Transverse colon (tissue), 4 donors: ENCODE measurements at regions not wholly inside any gene's neighbourhood (a gene's known extent, or its start where the extent isn't known, plus 50 kb on each side); places are given as distances from the start of the nearest gene placed in this dataset.

ENCODE experiments used
- DNase-seq: peaks from one replicate; pipeline ENCODE4 v3.0.0-alpha.2; 2019
- H3K27ac ChIP-seq, 4 donors: fragments of 200-600 bp; sonication (generic); 2 replicates each; pipeline ENCODE4 v1.5.1; 2016 to 2018; ENCODE audit warnings: inconsistent platforms in 4 of 4
- H3K27me3 ChIP-seq: fragments of 200-600 bp; sonication (generic); 2 replicates; pipeline ENCODE4 v1.5.1; 2017; ENCODE audit warnings: inconsistent platforms
- H3K36me3 ChIP-seq, 4 donors: fragments of 200-600 bp; sonication (generic); 2 replicates each; pipeline ENCODE4 v1.5.1; 2017 to 2019; ENCODE audit warnings: inconsistent platforms in 4 of 4
- H3K4me1 ChIP-seq, 4 donors: fragments of 200-600 bp; sonication (generic); 2 replicates each; pipeline ENCODE4 v1.5.1; 2017 to 2020; ENCODE audit warnings: inconsistent platforms in 4 of 4
- H3K4me3 ChIP-seq, 4 donors: fragments of 200-600 bp; sonication (generic); 1 replicate in 1 of 4; 2 replicates in 3 of 4; pipeline versions ENCODE4 v1.5.1 to v1.6.1; 2017 to 2019; ENCODE audit warnings: inconsistent platforms in 4 of 4
- H3K9me3 ChIP-seq, 2 donors: fragments of 200-600 bp; sonication (generic); 2 replicates each; pipeline ENCODE4 v1.5.1; 2017 to 2019; ENCODE audit warnings: inconsistent platforms in 2 of 2
- EP300 ChIP-seq: sonication (generic); formaldehyde crosslinking; IDR thresholded peaks from one replicate; pipeline ENCODE4 v1.6.1; 2017; ENCODE audit warnings: antibody characterized with exemption, low read depth
- POLR2A ChIP-seq: fragments of 450-650 bp; IDR thresholded peaks from one replicate; pipeline ENCODE4 v1.6.1; 2016; ENCODE audit warnings: antibody characterized with exemption, mild to moderate bottlenecking, moderate library complexity
- POLR2AphosphoS5 ChIP-seq, 3 donors: sonication (generic); formaldehyde crosslinking; IDR thresholded peaks; one replicate each; pipeline ENCODE4 v1.6.1; 2016; ENCODE audit warnings: antibody characterized with exemption in 3 of 3
- WGBS, 2 donors: methylation state at CpG; one replicate each; pipeline ENCODE4 v1.1.5; 2018; ENCODE audit warnings: low coverage in 1 of 2; 5-methylcytosine and 5-hydroxymethylcytosine counted together
- in situ Hi-C, 4 donors: fragments of 200-750 bp; cut with MboI; loops; one replicate each; pipeline versions ENCODE4 v1.15.0 to v1.15.1; 2017; ENCODE audit warnings: low sequenced_read_pairs in 3 of 4, low pct_ligation_motif_present in 1 of 4, low pct_unique_long_range_greater_than_20kb in 1 of 4
- intact Hi-C: fragments of 100-400 bp; cut with DNase I; formaldehyde crosslinking; loops from one replicate; pipeline ENCODE4 v1.15.1; 2023; ENCODE audit warnings: low total_unique reads
- TF ChIP-seq, protein P1 (sequence below), 5 experiments: fragments of 200-600 bp in 3 of 5; fragments of 450-650 bp in 2 of 5; sonication (generic) in 3 of 5; IDR thresholded peaks; 1 replicate in 2 of 5; 2 replicates in 3 of 5; pipeline ENCODE4 v1.5.1; 2016 to 2017; ENCODE audit warnings: antibody characterized with exemption in 5 of 5, inconsistent platforms in 3 of 5, mild to moderate bottlenecking in 2 of 5, moderate library complexity in 1 of 5

DNA sequence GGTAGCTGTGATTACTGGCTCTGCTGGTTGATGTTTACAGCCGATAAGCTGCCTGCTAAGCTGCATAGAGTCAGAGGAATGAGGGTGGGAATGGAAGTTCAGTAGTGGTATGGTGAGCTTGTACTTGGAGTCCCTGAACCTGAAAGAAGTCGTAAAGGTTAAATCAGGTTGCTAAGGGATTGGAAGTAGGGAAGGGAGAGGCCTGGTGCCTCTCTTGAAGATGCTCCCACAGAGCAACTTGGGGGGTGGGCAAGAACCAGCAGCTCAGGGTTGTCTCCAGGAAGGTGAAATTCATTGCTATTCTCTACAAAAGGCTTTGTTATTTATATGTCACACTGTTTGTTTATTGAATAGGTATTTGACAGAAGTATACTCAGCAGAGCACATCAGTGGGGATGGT, 73.8 kb upstream of the OLFM4 start:
- no peaks in the 10 kb centered on the region for H3K9me3 ChIP-seq
- H3K27me3 ChIP-seq = no peaks in the 10 kb centered on the region
- H3K27ac ChIP-seq = no peak overlapping the region
- 72% methylated on average over 2 of the region's 2 CpGs; no CpG with 5 or more reads in 1 of the 2 donors for WGBS, 2 donors
- H3K4me3 ChIP-seq = no peak overlapping the region
- H3K4me1 ChIP-seq = no peaks in the 10 kb centered on the region
- in situ Hi-C loops = no loop called here
- TF ChIP-seq POLR2AphosphoS5 (IDR thresholded peaks at IDR 0.05) (no peak), POLR2A (no peak), EP300 (no peak)
- TF ChIP-seq, protein P1, sequence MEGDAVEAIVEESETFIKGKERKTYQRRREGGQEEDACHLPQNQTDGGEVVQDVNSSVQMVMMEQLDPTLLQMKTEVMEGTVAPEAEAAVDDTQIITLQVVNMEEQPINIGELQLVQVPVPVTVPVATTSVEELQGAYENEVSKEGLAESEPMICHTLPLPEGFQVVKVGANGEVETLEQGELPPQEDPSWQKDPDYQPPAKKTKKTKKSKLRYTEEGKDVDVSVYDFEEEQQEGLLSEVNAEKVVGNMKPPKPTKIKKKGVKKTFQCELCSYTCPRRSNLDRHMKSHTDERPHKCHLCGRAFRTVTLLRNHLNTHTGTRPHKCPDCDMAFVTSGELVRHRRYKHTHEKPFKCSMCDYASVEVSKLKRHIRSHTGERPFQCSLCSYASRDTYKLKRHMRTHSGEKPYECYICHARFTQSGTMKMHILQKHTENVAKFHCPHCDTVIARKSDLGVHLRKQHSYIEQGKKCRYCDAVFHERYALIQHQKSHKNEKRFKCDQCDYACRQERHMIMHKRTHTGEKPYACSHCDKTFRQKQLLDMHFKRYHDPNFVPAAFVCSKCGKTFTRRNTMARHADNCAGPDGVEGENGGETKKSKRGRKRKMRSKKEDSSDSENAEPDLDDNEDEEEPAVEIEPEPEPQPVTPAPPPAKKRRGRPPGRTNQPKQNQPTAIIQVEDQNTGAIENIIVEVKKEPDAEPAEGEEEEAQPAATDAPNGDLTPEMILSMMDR (IDR thresholded peaks at IDR 0.05) = no peak
- no peak for DNase-seq
- no peaks in the 10 kb centered on the region for H3K36me3 ChIP-seq
- intact Hi-C loops = no loop called here

DNA sequence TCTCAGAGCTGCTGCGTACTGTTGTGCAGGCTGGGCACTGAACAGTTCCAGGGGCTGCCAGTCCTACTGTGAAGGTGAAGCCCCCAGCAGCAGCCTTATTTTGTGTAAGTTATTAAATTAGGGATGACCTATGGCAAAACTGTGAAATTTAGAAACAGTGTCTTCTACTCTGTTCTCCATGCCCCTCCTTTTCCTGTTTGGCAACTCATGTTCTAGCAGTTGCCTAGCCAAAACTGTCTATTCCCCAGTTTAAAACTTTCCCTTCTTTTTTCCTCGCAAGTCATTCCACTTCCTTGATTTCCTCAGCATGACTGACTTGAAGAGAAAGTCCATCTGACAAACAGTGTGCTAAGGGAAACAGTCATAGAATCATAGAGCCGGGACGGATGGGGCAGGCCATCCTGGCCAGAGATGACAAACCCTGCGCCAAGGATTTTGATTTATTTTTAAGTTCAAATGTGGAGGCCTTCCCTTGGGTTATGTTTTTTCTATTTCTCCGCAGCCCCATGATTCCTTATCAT, 78.1 kb upstream of the OLFM4 start:
- no peaks in the 10 kb centered on the region for H3K9me3 ChIP-seq
- no peak overlapping the region for H3K4me3 ChIP-seq
- no peak for DNase-seq
- intact Hi-C loops = no loop called here
- H3K36me3 ChIP-seq = no peaks in the 10 kb centered on the region
- WGBS, 2 donors = 78 to 96% methylated on average over 5 to 6 of the region's 6 CpGs
- H3K4me1 ChIP-seq = no peaks in the 10 kb centered on the region
- H3K27me3 ChIP-seq = no peaks in the 10 kb centered on the region
- in situ Hi-C loops = no loop called here
- no peak overlapping the region for H3K27ac ChIP-seq
- TF ChIP-seq EP300 (no peak), POLR2A (no peak), POLR2AphosphoS5 (IDR thresholded peaks at IDR 0.05) (no peak)
- TF ChIP-seq, protein P1 (IDR thresholded peaks at IDR 0.05) = no peak

DNA sequence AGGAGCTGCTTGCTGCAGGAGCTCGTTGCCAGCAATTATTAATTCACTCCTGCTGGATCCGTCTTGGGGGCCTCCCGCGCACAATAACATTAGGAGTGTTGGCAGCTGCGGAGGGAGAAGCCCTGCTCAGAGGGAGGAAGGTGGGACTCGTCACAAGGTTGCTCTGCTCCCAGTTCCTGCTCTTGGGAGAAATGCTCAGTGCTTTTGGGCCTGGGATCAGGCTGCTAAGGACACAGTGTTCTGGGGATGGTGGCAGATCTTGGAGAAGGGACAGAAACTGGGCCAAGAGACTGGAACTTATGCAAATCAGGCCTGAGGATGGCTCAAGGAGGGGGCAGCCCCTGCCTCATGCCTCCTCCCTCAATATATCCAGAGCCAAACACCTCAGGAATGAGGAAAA, 78.9 kb upstream of the OLFM4 start:
- intact Hi-C loops (no loop called here), in situ Hi-C loops (no loop called here)
- H3K4me1 ChIP-seq = no peaks in the 10 kb centered on the region
- H3K27ac ChIP-seq = no peak overlapping the region
- H3K27me3 ChIP-seq = no peaks in the 10 kb centered on the region
- 71% methylated on average over 6 of the region's 6 CpGs; no CpG with 5 or more reads in 1 of the 2 donors for WGBS, 2 donors
- H3K9me3 ChIP-seq = no peaks in the 10 kb centered on the region
- no peak overlapping the region for H3K4me3 ChIP-seq
- no peak for DNase-seq
- TF ChIP-seq POLR2AphosphoS5 (IDR thresholded peaks at IDR 0.05) (no peak), EP300 (no peak), POLR2A (no peak)
- TF ChIP-seq, protein P1 (IDR thresholded peaks at IDR 0.05) = no peak
- no peaks in the 10 kb centered on the region for H3K36me3 ChIP-seq

DNA sequence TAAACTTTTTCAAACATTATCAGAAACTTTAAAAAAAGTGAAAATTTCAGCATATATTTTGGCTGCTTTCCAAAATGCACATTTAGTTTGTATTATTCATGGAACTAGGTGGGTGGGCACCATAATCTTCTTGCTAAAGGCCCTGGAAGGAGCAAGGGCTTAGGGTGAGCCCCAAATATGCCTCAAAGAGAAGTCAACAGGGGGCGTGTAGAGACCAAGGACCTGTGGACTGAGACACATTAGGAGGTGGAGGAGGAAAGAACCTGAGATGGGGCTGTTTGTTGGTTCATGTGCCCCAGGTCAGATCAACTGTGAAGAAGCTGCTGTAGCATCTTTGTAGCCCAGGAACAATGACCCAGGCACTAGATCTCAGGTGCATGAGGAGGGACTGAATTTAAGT, 79.6 kb upstream of the OLFM4 start:
- Histone ChIP-seq H3K9me3 (no peaks in the 10 kb centered on the region), H3K4me3 (no peak overlapping the region), H3K27ac (no peak overlapping the region), H3K4me1 (no peaks in the 10 kb centered on the region), H3K27me3 (no peaks in the 10 kb centered on the region), H3K36me3 (no peaks in the 10 kb centered on the region)
- intact Hi-C loops (no loop called here), in situ Hi-C loops (no loop called here)
- TF ChIP-seq POLR2A (no peak), POLR2AphosphoS5 (IDR thresholded peaks at IDR 0.05) (no peak), EP300 (no peak)
- TF ChIP-seq, protein P1 (IDR thresholded peaks at IDR 0.05) = no peak
- no peak for DNase-seq
- 64 to 67% methylated on average over 1 of the region's 1 CpG for WGBS, 2 donors
